ENCODE measurements at regions not wholly inside any gene's neighbourhood (a gene's known extent, or its start where the extent isn't known, plus 50 kb on each side); places are given as distances from the start of the nearest gene placed in this dataset.

GRCh38 chr13:44197791-44198770 is 175.5 kb upstream of the SERP2 start:
- TF ChIP-seq, protein P1, sequence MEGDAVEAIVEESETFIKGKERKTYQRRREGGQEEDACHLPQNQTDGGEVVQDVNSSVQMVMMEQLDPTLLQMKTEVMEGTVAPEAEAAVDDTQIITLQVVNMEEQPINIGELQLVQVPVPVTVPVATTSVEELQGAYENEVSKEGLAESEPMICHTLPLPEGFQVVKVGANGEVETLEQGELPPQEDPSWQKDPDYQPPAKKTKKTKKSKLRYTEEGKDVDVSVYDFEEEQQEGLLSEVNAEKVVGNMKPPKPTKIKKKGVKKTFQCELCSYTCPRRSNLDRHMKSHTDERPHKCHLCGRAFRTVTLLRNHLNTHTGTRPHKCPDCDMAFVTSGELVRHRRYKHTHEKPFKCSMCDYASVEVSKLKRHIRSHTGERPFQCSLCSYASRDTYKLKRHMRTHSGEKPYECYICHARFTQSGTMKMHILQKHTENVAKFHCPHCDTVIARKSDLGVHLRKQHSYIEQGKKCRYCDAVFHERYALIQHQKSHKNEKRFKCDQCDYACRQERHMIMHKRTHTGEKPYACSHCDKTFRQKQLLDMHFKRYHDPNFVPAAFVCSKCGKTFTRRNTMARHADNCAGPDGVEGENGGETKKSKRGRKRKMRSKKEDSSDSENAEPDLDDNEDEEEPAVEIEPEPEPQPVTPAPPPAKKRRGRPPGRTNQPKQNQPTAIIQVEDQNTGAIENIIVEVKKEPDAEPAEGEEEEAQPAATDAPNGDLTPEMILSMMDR (IDR thresholded peaks at IDR 0.05), result no peak
- no peak for TF ChIP-seq POLR2A (IDR thresholded peaks at IDR 0.05)
